Panc1 (cell line): ENCODE measurements at regions not wholly inside any gene's neighbourhood (a gene's known extent, or its start where the extent isn't known, plus 50 kb on each side); places are given as distances from the start of the nearest gene placed in this dataset.

Experiments
- ATAC-seq: fragments of 200-7000 bp; cut with Tn5 transposase; 2 replicates; pipeline ENCODE4 v1.9.1; 2020; ENCODE audit warnings: mild to moderate bottlenecking, moderate library complexity
- BruUV-seq: library from RNA; stranded (reverse); fragments of 400-500 nt; replicated peaks from 2 replicates; lab custom pipeline; 2021; lab: Mats Ljungman, UMichigan
- CTCF ChIA-PET: fragments of 300-600 bp; sonication (Branson Sonifier 250); formaldehyde crosslinking; loops from one replicate; lab custom pipeline; 2022; ENCODE audit warnings: antibody characterized with exemption; lab: Charles Lee
- POLR2A ChIA-PET: fragments of 300-600 bp; sonication (Branson Sonifier 250); formaldehyde crosslinking; loops from one replicate; lab custom pipeline; 2022; ENCODE audit warnings: antibody characterized with exemption; lab: Charles Lee
- DNase-seq: peaks from one replicate; pipeline ENCODE4 v3.0.0-alpha.2; 2010; ENCODE audit warnings: low read depth, low spot score
- H3K27ac ChIP-seq: 2 replicates; pipeline ENCODE4 v1.5.1; 2011; ENCODE audit warnings: mild to moderate bottlenecking, low read length, inconsistent platforms
- H3K27me3 ChIP-seq: fragments of 200-500 bp; sonication (Bioruptor generic); 2 replicates; pipeline ENCODE4 v1.6.0; 2014; ENCODE audit warnings: low read length, inconsistent platforms; ENCODE audit not compliant: control insufficient read depth, insufficient read depth
- H3K36me3 ChIP-seq: fragments of 200-500 bp; sonication (Bioruptor generic); 2 replicates; pipeline ENCODE4 v1.5.1; 2014; ENCODE audit warnings: inconsistent platforms, mild to moderate bottlenecking, low read length, moderate library complexity; ENCODE audit not compliant: control insufficient read depth, insufficient read depth
- H3K4me1 ChIP-seq: 2 replicates; pipeline ENCODE4 v1.5.1; 2011; ENCODE audit warnings: inconsistent platforms, mild to moderate bottlenecking, low read length, moderate library complexity; ENCODE audit not compliant: control insufficient read depth, insufficient read depth
- H3K4me3 ChIP-seq, 2 experiments: 2 replicates each; pipeline ENCODE4 v1.5.1; 2011 to 2012; ENCODE audit warnings: low read depth in 2 of 2, low read length in 2 of 2, mild to moderate bottlenecking in 2 of 2, inconsistent platforms in 1 of 2, moderate library complexity in 1 of 2
- H3K9me3 ChIP-seq: fragments of 200-500 bp; sonication (Bioruptor generic); 2 replicates; pipeline ENCODE4 v1.5.1; 2014; ENCODE audit warnings: low read depth, mild to moderate bottlenecking, inconsistent platforms, low read length, moderate library complexity; ENCODE audit not compliant: control insufficient read depth, insufficient read depth
- CTCF ChIP-seq: fragments of 450-650 bp; IDR thresholded peaks from 2 replicates; pipeline ENCODE4 v1.5.1; 2017; ENCODE audit warnings: mild to moderate bottlenecking
- POLR2AphosphoS5 ChIP-seq: IDR thresholded peaks from 2 replicates; pipeline ENCODE4 v1.6.1; 2012; ENCODE audit warnings: mild to moderate bottlenecking, low read depth, low read length, moderate library complexity
- REST ChIP-seq, 2 experiments: IDR thresholded peaks; 2 replicates each; pipeline ENCODE4 v1.6.1; 2011 to 2012; ENCODE audit warnings: low read depth in 2 of 2, control low read depth in 1 of 2, low read length in 1 of 2, mild to moderate bottlenecking in 1 of 2, moderate library complexity in 1 of 2; ENCODE audit not compliant: insufficient read depth in 1 of 2
- SIN3A ChIP-seq: IDR thresholded peaks from 2 replicates; pipeline ENCODE4 v1.6.1; 2012; ENCODE audit warnings: low read depth, mild to moderate bottlenecking, low read length, moderate library complexity, borderline replicate concordance; ENCODE audit not compliant: insufficient read depth
- TCF7L2 ChIP-seq: IDR thresholded peaks from 2 replicates; pipeline ENCODE4 v1.6.1; 2011; ENCODE audit warnings: mild to moderate bottlenecking, low read depth, low read length, inconsistent platforms
- in situ Hi-C: cut with HindIII; loops from 2 replicates; pipeline ENCODE4 v1.10.0; 2016; ENCODE audit warnings: low sequenced_read_pairs, low pct_unique_long_range_greater_than_20kb
- intact Hi-C: fragments of 100-400 bp; cut with micrococcal nuclease; formaldehyde crosslinking; loops from one replicate; pipeline ENCODE4 v1.10.0; 2022; ENCODE audit not compliant: unreplicated experiment

- ChIA-PET POLR2A (no interaction called here), CTCF (no interaction called here)
- Histone ChIP-seq H3K27me3 (no peaks in the 10 kb centered on the region), H3K9me3 (no peaks in the 10 kb centered on the region), H3K27ac (no peak overlapping the region), H3K36me3 (no peaks in the 10 kb centered on the region), H3K4me3 (no peak overlapping the region), H3K4me1 (no peaks in the 10 kb centered on the region)
- TF ChIP-seq POLR2AphosphoS5 (no peak), TCF7L2 (no peak), SIN3A (no peak), REST (IDR thresholded peaks at IDR 0.05; ENCODE audit: insufficient read depth in 1 of 2, low read depth in 2 of 2, low read length in 1 of 2) (no peak), CTCF (no peak)
- DNase-seq (no peak), ATAC-seq (no peak)
- in situ Hi-C loops (no loop called here), intact Hi-C loops (no loop called here)
- BruUV-seq, result no TSS peak
Observed at GRCh38 chr1:163271535-163271934, 50.2 kb upstream of the NUF2 start.
